Keratinocyte (primary cell): ENCODE measurements at regions not wholly inside any gene's neighbourhood (a gene's known extent, or its start where the extent isn't known, plus 50 kb on each side); places are given as distances from the start of the nearest gene placed in this dataset.

Source experiments
- EZH2 ChIP-seq: IDR thresholded peaks from one replicate; pipeline ENCODE4 v1.6.1; 2012; ENCODE audit warnings: inconsistent platforms, mild to moderate bottlenecking, low read length, moderate library complexity
- TF ChIP-seq, protein P1 (sequence below), 3 experiments: IDR thresholded peaks in 1 of 3; conservative IDR thresholded peaks in 1 of 3; optimal IDR thresholded peaks in 1 of 3; 2 replicates in 2 of 3; 3 replicates in 1 of 3; pipeline versions ENCODE3 to v1.5.1; 2011; ENCODE audit warnings: low read length in 3 of 3, mild to moderate bottlenecking in 3 of 3, moderate library complexity in 2 of 3, control low read depth in 1 of 3, inconsistent platforms in 1 of 3; ENCODE audit not compliant: insufficient read depth in 2 of 3; ENCODE audit errors: extremely low read depth in 1 of 3

DNA sequence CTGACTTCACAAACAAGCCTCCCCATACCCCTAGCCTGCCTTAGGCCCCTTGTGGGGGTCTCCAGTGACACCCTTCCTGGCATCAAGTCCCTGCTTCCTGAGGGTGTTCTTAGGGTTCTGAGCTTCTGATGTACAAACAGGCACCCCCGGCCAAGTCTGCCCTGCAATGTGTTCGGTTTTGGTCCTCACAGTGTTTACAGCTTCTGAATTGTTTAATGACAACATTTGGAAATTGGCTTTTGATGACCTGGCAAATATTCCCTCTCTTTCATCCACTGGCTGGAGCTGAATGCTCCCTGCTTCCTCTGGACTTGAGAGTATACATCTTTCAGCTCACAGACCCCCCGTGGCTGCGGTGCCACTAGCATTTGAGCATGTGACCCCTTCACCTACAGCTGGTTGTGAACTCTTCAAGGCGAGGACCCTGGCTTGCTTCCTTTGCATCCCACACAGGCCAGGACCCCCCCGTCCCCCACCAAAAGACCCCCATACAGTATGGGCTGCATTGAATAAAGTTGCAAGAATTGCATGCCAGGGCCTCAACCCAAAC lies 180.8 kb downstream of the KATNIP start:
- TF ChIP-seq, protein P1, sequence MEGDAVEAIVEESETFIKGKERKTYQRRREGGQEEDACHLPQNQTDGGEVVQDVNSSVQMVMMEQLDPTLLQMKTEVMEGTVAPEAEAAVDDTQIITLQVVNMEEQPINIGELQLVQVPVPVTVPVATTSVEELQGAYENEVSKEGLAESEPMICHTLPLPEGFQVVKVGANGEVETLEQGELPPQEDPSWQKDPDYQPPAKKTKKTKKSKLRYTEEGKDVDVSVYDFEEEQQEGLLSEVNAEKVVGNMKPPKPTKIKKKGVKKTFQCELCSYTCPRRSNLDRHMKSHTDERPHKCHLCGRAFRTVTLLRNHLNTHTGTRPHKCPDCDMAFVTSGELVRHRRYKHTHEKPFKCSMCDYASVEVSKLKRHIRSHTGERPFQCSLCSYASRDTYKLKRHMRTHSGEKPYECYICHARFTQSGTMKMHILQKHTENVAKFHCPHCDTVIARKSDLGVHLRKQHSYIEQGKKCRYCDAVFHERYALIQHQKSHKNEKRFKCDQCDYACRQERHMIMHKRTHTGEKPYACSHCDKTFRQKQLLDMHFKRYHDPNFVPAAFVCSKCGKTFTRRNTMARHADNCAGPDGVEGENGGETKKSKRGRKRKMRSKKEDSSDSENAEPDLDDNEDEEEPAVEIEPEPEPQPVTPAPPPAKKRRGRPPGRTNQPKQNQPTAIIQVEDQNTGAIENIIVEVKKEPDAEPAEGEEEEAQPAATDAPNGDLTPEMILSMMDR (optimal IDR thresholded peaks at IDR 0.05 in 1 of 3, IDR thresholded peaks at IDR 0.05 in 1 of 3, conservative IDR thresholded peaks at IDR 0.05 in 1 of 3; ENCODE audit: extremely low read depth in 1 of 3, insufficient read depth in 2 of 3, low read length in 3 of 3), result no peak
- TF ChIP-seq EZH2, result no peak
